Stomach (tissue), 4 donors: ENCODE measurements at regions not wholly inside any gene's neighbourhood (a gene's known extent, or its start where the extent isn't known, plus 50 kb on each side); places are given as distances from the start of the nearest gene placed in this dataset.

Source experiments
- POLR2A ChIP-seq, 4 donors: fragments of 450-650 bp; IDR thresholded peaks; one replicate each; pipeline ENCODE4 v1.6.1; 2016; ENCODE audit warnings: antibody characterized with exemption in 4 of 4, control low read depth in 2 of 4, mild to moderate bottlenecking in 1 of 4, moderate library complexity in 1 of 4
- TF ChIP-seq, protein P1 (sequence below), 7 experiments: fragments of 450-650 bp in 4 of 7; fragments of 200-600 bp in 3 of 7; sonication (generic) in 3 of 7; IDR thresholded peaks; one replicate each; pipeline ENCODE4 v1.5.1; 2016 to 2019; ENCODE audit warnings: antibody characterized with exemption in 7 of 7, control low read depth in 2 of 7, mild to moderate bottlenecking in 1 of 7

DNA sequence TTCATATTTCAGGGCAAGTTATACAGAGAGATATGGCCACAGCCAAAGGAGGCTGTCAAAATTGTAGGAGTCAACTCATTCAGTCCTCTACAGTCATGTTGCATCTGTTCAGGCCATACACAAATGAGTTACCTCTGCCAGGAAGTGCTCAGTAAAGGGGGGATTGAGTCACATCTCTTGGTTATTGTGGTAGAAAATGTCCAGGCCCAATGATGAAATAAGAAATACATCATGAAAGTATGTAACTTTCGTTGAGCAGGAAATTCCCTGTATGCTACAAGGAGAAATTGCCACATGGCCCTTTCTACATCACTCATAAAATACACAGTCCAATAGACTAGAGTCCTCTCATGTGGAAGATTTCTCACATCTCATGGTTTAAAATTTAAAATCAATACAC lies 103.9 kb upstream of the COL3A1 start:
- TF ChIP-seq POLR2A (IDR thresholded peaks at IDR 0.05), result no peak
- TF ChIP-seq, protein P1, sequence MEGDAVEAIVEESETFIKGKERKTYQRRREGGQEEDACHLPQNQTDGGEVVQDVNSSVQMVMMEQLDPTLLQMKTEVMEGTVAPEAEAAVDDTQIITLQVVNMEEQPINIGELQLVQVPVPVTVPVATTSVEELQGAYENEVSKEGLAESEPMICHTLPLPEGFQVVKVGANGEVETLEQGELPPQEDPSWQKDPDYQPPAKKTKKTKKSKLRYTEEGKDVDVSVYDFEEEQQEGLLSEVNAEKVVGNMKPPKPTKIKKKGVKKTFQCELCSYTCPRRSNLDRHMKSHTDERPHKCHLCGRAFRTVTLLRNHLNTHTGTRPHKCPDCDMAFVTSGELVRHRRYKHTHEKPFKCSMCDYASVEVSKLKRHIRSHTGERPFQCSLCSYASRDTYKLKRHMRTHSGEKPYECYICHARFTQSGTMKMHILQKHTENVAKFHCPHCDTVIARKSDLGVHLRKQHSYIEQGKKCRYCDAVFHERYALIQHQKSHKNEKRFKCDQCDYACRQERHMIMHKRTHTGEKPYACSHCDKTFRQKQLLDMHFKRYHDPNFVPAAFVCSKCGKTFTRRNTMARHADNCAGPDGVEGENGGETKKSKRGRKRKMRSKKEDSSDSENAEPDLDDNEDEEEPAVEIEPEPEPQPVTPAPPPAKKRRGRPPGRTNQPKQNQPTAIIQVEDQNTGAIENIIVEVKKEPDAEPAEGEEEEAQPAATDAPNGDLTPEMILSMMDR (IDR thresholded peaks at IDR 0.05), result no peak
